ENCODE measurements at regions not wholly inside any gene's neighbourhood (a gene's known extent, or its start where the extent isn't known, plus 50 kb on each side); places are given as distances from the start of the nearest gene placed in this dataset.

GRCh38 chr4:123676071-123676889, 279.7 kb downstream of the SPRY1 start:
- TF ChIP-seq, protein P1, sequence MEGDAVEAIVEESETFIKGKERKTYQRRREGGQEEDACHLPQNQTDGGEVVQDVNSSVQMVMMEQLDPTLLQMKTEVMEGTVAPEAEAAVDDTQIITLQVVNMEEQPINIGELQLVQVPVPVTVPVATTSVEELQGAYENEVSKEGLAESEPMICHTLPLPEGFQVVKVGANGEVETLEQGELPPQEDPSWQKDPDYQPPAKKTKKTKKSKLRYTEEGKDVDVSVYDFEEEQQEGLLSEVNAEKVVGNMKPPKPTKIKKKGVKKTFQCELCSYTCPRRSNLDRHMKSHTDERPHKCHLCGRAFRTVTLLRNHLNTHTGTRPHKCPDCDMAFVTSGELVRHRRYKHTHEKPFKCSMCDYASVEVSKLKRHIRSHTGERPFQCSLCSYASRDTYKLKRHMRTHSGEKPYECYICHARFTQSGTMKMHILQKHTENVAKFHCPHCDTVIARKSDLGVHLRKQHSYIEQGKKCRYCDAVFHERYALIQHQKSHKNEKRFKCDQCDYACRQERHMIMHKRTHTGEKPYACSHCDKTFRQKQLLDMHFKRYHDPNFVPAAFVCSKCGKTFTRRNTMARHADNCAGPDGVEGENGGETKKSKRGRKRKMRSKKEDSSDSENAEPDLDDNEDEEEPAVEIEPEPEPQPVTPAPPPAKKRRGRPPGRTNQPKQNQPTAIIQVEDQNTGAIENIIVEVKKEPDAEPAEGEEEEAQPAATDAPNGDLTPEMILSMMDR (IDR thresholded peaks at IDR 0.05): no peak
- no peak for TF ChIP-seq POLR2A (IDR thresholded peaks at IDR 0.05)
